Uterus (tissue), 3 donors: ENCODE measurements at regions not wholly inside any gene's neighbourhood (a gene's known extent, or its start where the extent isn't known, plus 50 kb on each side); places are given as distances from the start of the nearest gene placed in this dataset.

Experiments used
- DNase-seq, 2 donors: peaks; one replicate each; pipeline ENCODE4 v3.0.0-alpha.2; 2019 to 2020
- H3K27ac ChIP-seq, 2 donors: fragments of 200-600 bp; sonication (generic); 1 replicate in 1 of 2; 2 replicates in 1 of 2; pipeline ENCODE4 v1.5.1; 2016 to 2018
- H3K27me3 ChIP-seq, 2 donors: fragments of 200-600 bp; sonication (generic); one replicate each; pipeline ENCODE4 v1.5.1; 2018 to 2019; ENCODE audit warnings: control low read depth in 1 of 2
- H3K36me3 ChIP-seq, 2 donors: fragments of 200-600 bp; sonication (generic); one replicate each; pipeline ENCODE4 v1.5.1; 2019; ENCODE audit warnings: control low read depth in 1 of 2
- H3K4me1 ChIP-seq, 2 donors: fragments of 200-600 bp; sonication (generic); one replicate each; pipeline ENCODE4 v1.5.1; 2018 to 2019; ENCODE audit warnings: control low read depth in 1 of 2
- H3K4me3 ChIP-seq, 2 donors: fragments of 200-600 bp; sonication (generic); 1 replicate in 1 of 2; 2 replicates in 1 of 2; pipeline ENCODE4 v1.5.1; 2018 to 2019; ENCODE audit warnings: mild to moderate bottlenecking in 1 of 2
- H3K9me3 ChIP-seq, 2 donors: fragments of 200-600 bp; sonication (generic); one replicate each; pipeline ENCODE4 v1.5.1; 2019; ENCODE audit warnings: control low read depth in 1 of 2
- CTCF ChIP-seq, 4 experiments: fragments of 200-600 bp in 2 of 4; fragments of 450-650 bp in 2 of 4; sonication (generic) in 2 of 4; IDR thresholded peaks; one replicate each; pipeline ENCODE4 v1.5.1; 2016 to 2019; ENCODE audit warnings: antibody characterized with exemption in 4 of 4, mild to moderate bottlenecking in 2 of 4, moderate library complexity in 1 of 4
- POLR2A ChIP-seq, 2 donors: fragments of 450-650 bp; IDR thresholded peaks; one replicate each; pipeline ENCODE4 v1.6.1; 2016; ENCODE audit warnings: antibody characterized with exemption in 2 of 2, mild to moderate bottlenecking in 1 of 2, moderate library complexity in 1 of 2
- intact Hi-C: fragments of 100-400 bp; cut with DNase I; formaldehyde crosslinking; loops from one replicate; pipeline ENCODE4 v1.15.1; 2023; ENCODE audit warnings: low total_unique reads
- donor health status: DM: yes; HTN: yes; CAD: no.

- H3K36me3 ChIP-seq: no peaks in the 10 kb centered on the region
- TF ChIP-seq CTCF (IDR thresholded peaks at IDR 0.05): no peak
- no peaks in the 10 kb centered on the region for H3K27me3 ChIP-seq
- intact Hi-C loops: no loop called here
- H3K4me1 ChIP-seq: no peaks in the 10 kb centered on the region
- H3K4me3 ChIP-seq: no peak overlapping the region
- no peaks in the 10 kb centered on the region for H3K9me3 ChIP-seq
- no peak for DNase-seq
- H3K27ac ChIP-seq: no peak overlapping the region
Measured at GRCh38 chr12:42660117-42660516, 70.6 kb upstream of the PRICKLE1 start.

GRCh38 chr12:42652048-42652447 lies 62.5 kb upstream of the PRICKLE1 start:
- intact Hi-C loops: no loop called here
- Histone ChIP-seq H3K9me3 (no peaks in the 10 kb centered on the region), H3K36me3 (no peaks in the 10 kb centered on the region), H3K4me3 (no peak overlapping the region), H3K27me3 (no peaks in the 10 kb centered on the region), H3K4me1 (no peaks in the 10 kb centered on the region), H3K27ac (no peak overlapping the region)
- TF ChIP-seq POLR2A (IDR thresholded peaks at IDR 0.05): no peak
- no peak for DNase-seq

- no peak for TF ChIP-seq CTCF (IDR thresholded peaks at IDR 0.05)
- TF ChIP-seq POLR2A (IDR thresholded peaks at IDR 0.05): no peak
- H3K27me3 ChIP-seq: no peaks in the 10 kb centered on the region
- H3K4me1 ChIP-seq: no peaks in the 10 kb centered on the region
- DNase-seq: no peak
- H3K9me3 ChIP-seq: no peaks in the 10 kb centered on the region
- intact Hi-C loops: no loop called here
- no peaks in the 10 kb centered on the region for H3K36me3 ChIP-seq
- H3K27ac ChIP-seq: no peak overlapping the region
- no peak overlapping the region for H3K4me3 ChIP-seq
Measured at GRCh38 chr12:42648061-42648460, 58.5 kb upstream of the PRICKLE1 start.

- no peaks in the 10 kb centered on the region for H3K4me1 ChIP-seq
- H3K9me3 ChIP-seq: no peaks in the 10 kb centered on the region
- no peak for DNase-seq
- no peak overlapping the region for H3K4me3 ChIP-seq
- H3K27ac ChIP-seq: no peak overlapping the region
- H3K27me3 ChIP-seq: no peaks in the 10 kb centered on the region
- TF ChIP-seq POLR2A (IDR thresholded peaks at IDR 0.05): no peak
- TF ChIP-seq CTCF (IDR thresholded peaks at IDR 0.05): no peak
- intact Hi-C loops: no loop called here
- H3K36me3 ChIP-seq: no peaks in the 10 kb centered on the region
Measured at GRCh38 chr12:42643881-42644579, 54.5 kb upstream of the PRICKLE1 start.

- Histone ChIP-seq H3K4me1 (no peaks in the 10 kb centered on the region), H3K4me3 (no peak overlapping the region), H3K36me3 (no peaks in the 10 kb centered on the region), H3K9me3 (no peaks in the 10 kb centered on the region), H3K27ac (no peak overlapping the region), H3K27me3 (no peaks in the 10 kb centered on the region)
- TF ChIP-seq CTCF (IDR thresholded peaks at IDR 0.05) (no peak), POLR2A (IDR thresholded peaks at IDR 0.05) (no peak)
- DNase-seq: no peak
- intact Hi-C loops: no loop called here
Measured at GRCh38 chr12:42641221-42641885, 51.8 kb upstream of the PRICKLE1 start.
